ENCODE measurements at regions not wholly inside any gene's neighbourhood (a gene's known extent, or its start where the extent isn't known, plus 50 kb on each side); places are given as distances from the start of the nearest gene placed in this dataset.

DNA sequence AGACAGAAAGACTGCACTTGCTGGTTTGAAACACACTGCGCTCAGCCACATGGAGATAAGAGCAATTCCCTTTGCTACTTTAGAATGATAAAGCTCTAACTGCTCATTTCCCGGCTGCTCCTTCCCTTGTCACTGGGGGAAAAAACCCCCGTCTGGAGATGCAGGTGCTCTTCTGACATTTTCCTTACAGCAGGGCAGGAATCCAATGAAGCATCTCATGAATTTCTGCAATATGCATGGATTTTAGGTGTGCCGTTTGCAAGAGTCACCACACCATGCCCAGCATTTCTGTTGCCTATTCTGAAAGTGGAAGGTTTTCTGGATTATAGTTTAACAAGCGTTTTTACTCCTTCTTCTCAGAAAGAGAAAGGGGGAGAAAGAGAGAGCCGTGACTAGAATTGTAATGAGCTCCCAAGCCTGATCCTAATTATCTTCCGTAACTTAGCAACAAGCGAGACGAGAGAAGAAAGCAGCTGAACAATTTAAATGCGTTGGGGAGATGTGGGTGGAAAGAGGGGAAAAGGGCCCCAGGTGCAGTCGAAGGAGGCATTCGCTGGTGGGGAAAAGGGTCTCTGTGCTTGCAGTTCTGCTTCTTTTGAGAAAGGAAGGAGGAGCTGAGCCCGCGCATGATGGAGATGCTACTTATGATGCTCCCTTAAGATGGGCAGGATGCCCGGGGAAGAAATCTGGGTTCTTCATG, 76.6 kb upstream of the SPATA13 start:
- TF ChIP-seq, protein P1, sequence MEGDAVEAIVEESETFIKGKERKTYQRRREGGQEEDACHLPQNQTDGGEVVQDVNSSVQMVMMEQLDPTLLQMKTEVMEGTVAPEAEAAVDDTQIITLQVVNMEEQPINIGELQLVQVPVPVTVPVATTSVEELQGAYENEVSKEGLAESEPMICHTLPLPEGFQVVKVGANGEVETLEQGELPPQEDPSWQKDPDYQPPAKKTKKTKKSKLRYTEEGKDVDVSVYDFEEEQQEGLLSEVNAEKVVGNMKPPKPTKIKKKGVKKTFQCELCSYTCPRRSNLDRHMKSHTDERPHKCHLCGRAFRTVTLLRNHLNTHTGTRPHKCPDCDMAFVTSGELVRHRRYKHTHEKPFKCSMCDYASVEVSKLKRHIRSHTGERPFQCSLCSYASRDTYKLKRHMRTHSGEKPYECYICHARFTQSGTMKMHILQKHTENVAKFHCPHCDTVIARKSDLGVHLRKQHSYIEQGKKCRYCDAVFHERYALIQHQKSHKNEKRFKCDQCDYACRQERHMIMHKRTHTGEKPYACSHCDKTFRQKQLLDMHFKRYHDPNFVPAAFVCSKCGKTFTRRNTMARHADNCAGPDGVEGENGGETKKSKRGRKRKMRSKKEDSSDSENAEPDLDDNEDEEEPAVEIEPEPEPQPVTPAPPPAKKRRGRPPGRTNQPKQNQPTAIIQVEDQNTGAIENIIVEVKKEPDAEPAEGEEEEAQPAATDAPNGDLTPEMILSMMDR (IDR thresholded peaks at IDR 0.05; ENCODE audit: insufficient read depth, low read length): no peak
- no peak overlapping the region for H3K4me3 ChIP-seq (ENCODE audit: low read depth, low read length)
- DNase-seq (ENCODE audit: low read depth): no peak

DNA sequence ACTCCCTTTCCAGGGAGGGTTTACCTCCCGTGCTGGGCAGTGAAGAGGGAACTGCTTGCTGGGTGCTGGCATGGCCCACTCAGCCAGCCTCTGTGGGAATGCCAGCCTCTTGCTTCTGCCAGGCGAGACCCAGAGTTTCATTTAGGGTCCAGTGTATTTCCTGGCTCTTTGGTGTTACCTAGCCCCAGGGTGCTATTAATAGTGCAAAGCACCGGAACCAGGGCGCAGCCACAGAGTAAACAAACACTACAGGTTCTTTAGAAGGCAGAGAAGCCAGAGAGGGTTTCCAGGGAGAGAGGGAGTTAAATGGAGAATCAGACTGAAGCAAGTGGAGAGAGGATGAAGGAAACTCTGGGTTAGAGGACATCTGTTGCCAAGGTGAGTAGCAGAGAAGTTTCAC, 74.9 kb upstream of the SPATA13 start:
- no peak for DNase-seq (ENCODE audit: low read depth)

DNA sequence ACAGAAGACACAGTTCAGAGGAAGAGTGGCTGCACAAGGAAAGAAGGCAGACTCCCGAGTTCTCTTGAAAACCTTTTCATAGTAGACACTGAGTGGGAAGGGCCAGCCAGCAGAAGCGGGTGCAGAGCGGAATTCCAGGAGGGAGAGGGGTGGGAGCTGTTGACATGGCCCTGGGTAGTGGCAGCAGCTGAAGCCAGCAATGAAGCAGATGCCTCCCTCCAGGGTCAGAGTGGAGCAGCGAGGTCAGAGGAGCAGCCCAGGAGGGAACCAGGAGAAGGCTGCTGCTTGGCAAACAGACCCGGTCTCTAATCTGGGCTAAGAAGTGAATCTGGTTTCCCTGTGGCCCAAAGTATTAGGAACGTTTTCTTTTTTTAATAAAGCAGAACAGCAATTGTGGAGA, 73.9 kb upstream of the SPATA13 start:
- TF ChIP-seq, protein P1 (IDR thresholded peaks at IDR 0.05; ENCODE audit: insufficient read depth, low read length): no peak
- DNase-seq (ENCODE audit: low read depth): no peak
- no peak overlapping the region for H3K4me3 ChIP-seq (ENCODE audit: low read depth, low read length)

More for the DNA sequence above, 74.9 kb upstream of the SPATA13 start:
- H3K4me3 ChIP-seq (ENCODE audit: low read depth, low read length): no peak overlapping the region
- TF ChIP-seq, protein P1 (IDR thresholded peaks at IDR 0.05; ENCODE audit: insufficient read depth, low read length): no peak

DNA sequence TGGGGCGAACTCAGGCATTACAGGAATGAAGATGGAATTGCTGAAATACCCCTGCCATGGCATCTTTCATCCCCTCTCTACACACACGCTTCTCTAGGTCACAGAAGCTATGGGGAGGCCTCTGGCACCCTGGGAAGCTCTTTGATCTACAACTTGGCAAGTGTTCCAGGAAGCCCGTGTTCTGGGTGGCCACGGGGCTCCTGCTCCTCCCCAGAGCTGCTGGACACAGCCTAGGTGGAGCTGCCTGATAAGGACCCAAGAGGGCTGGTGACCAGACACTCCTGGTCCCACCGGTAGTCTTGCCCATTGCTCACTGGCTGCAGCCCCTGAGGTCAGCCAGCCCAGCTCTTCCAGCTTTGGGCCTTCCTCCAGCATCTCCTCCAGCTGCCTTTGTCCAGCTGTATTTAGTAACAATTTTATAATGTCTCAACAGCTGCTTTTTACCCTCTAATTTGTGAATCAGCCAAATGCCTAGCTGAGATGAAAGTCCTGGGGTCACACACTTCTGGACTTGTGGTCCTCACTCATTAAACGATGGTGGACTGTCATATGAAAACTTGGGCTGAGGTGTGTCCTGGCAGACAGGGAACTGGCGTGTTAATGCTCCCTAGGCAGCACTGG, 72.8 kb upstream of the SPATA13 start:
- TF ChIP-seq, protein P1 (IDR thresholded peaks at IDR 0.05; ENCODE audit: insufficient read depth, low read length): no peak
- no peak for DNase-seq (ENCODE audit: low read depth)
- H3K4me3 ChIP-seq (ENCODE audit: low read depth, low read length): no peak overlapping the region

DNA sequence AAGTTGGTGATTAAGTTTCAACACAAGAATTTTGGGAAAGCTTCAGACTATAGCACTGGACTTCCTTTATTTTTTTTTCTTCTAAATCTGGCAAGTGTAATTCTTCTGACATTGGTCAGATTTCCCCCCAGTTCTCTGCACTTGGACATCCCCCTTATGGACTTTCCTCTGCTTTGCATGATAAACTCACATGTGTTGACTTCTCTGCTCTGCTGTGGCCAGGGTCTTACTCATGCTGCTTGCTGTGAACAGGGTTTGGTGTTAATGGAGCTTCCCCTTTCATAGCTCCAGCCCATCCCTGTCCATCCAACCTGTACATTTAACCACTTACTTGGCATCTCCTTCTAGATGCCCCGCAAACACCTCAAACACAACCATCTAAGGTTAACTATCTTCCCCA, 70.5 kb upstream of the SPATA13 start:
- TF ChIP-seq, protein P1 (IDR thresholded peaks at IDR 0.05; ENCODE audit: insufficient read depth, low read length): no peak
- H3K4me3 ChIP-seq (ENCODE audit: low read depth, low read length): no peak overlapping the region
- no peak for DNase-seq (ENCODE audit: low read depth)

DNA sequence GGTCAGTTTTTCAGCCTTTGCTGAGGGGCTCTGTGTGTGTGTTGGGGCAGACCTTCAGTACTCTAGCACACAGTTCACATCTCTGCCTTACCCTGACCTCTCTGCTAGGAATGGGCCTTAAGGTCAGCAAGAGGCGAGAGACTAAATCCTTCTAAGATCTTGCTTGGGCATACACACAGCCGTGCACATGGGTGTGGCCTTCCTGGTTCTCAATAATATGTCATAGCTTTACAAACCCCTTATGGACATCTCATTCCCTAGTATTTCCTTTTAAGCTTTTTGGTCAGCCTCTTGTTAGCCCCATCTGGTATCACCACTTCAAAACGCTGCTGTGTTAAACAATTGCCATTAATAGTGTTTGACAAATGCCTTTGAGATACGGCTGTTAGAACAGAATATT, 69.4 kb upstream of the SPATA13 start:
- TF ChIP-seq, protein P1 (IDR thresholded peaks at IDR 0.05; ENCODE audit: insufficient read depth, low read length): no peak
- H3K4me3 ChIP-seq (ENCODE audit: low read depth, low read length): no peak overlapping the region
- DNase-seq (ENCODE audit: low read depth): no peak

Measured in fibroblast of the aortic adventitia (primary cell).